ENCODE measurements at regions not wholly inside any gene's neighbourhood (a gene's known extent, or its start where the extent isn't known, plus 50 kb on each side); places are given as distances from the start of the nearest gene placed in this dataset.
"Not testable (repeated sequence)": the region's sequence is repeated elsewhere in the genome, so short reads cannot be mapped to it uniquely, and the experiment has no call there.

GRCh38 chr16:58878641-58879040 lies 144.5 kb upstream of the GOT2 start:
- DNase-seq = not testable (repeated sequence)

GRCh38 chr16:58866935-58867334 lies 132.8 kb upstream of the GOT2 start:
- DNase-seq = no peak

GRCh38 chr16:58863761-58864160 lies 129.6 kb upstream of the GOT2 start:
- DNase-seq = no peak

GRCh38 chr16:58863042-58863441 lies 128.9 kb upstream of the GOT2 start:
- DNase-seq = no peak

GRCh38 chr16:58862334-58863021 lies 128.4 kb upstream of the GOT2 start:
- peak; percentile 8 for DNase-seq

GRCh38 chr16:58859958-58860669 lies 126.0 kb upstream of the GOT2 start:
- DNase-seq = no peak

- DNase-seq = not testable (repeated sequence)
Observed at GRCh38 chr16:58858577-58858976, 124.5 kb upstream of the GOT2 start.

GRCh38 chr16:58855291-58855863 lies 121.3 kb upstream of the GOT2 start:
- DNase-seq = no peak

- no peak for DNase-seq
Observed at GRCh38 chr16:58853854-58854791, 120.0 kb upstream of the GOT2 start.

- no peak for DNase-seq
Observed at GRCh38 chr16:58850678-58851020, 116.5 kb upstream of the GOT2 start.

GRCh38 chr16:58850019-58850677 lies 116.0 kb upstream of the GOT2 start:
- DNase-seq = no peak

- no peak for DNase-seq
Observed at GRCh38 chr16:58848662-58849002, 114.5 kb upstream of the GOT2 start.

GRCh38 chr16:58847902-58848661 lies 114.0 kb upstream of the GOT2 start:
- no peak for DNase-seq

GRCh38 chr16:58846226-58846625 lies 112.1 kb upstream of the GOT2 start:
- DNase-seq = not testable (repeated sequence)

- DNase-seq = no peak
Observed at GRCh38 chr16:58843675-58844074, 109.6 kb upstream of the GOT2 start.

- DNase-seq = no peak
Observed at GRCh38 chr16:58842746-58843145, 108.6 kb upstream of the GOT2 start.

GRCh38 chr16:58842156-58842555 lies 108.0 kb upstream of the GOT2 start:
- no peak for DNase-seq

GRCh38 chr16:58837950-58838349 lies 103.8 kb upstream of the GOT2 start:
- DNase-seq = no peak

GRCh38 chr16:58836427-58836826 lies 102.3 kb upstream of the GOT2 start:
- DNase-seq = no peak

- DNase-seq = no peak
Observed at GRCh38 chr16:58832386-58832895, 98.3 kb upstream of the GOT2 start.

GRCh38 chr16:58831386-58831785 lies 97.3 kb upstream of the GOT2 start:
- no peak for DNase-seq

Data from COR-L47 (cell line).